ENCODE measurements at regions not wholly inside any gene's neighbourhood (a gene's known extent, or its start where the extent isn't known, plus 50 kb on each side); places are given as distances from the start of the nearest gene placed in this dataset.

DNA sequence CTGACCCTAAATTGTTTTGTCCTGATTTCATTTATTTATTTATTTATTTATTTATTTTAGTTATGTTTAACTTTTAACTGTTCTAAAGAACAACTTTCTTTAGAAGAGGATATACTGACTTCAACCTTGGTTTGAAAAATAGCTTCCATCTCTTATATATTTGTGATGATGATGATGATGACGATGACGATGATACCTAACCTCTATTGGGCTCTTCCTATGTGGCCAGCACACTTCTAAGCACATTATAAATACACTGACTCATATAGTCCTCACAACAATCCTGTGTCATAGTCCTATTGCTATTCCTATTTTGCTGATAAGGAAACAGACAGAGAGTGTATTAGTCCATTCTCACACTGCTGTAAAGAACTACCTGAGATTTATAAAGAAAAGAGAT is 162.9 kb upstream of the KIAA1217 start:
- TF ChIP-seq, protein P1, sequence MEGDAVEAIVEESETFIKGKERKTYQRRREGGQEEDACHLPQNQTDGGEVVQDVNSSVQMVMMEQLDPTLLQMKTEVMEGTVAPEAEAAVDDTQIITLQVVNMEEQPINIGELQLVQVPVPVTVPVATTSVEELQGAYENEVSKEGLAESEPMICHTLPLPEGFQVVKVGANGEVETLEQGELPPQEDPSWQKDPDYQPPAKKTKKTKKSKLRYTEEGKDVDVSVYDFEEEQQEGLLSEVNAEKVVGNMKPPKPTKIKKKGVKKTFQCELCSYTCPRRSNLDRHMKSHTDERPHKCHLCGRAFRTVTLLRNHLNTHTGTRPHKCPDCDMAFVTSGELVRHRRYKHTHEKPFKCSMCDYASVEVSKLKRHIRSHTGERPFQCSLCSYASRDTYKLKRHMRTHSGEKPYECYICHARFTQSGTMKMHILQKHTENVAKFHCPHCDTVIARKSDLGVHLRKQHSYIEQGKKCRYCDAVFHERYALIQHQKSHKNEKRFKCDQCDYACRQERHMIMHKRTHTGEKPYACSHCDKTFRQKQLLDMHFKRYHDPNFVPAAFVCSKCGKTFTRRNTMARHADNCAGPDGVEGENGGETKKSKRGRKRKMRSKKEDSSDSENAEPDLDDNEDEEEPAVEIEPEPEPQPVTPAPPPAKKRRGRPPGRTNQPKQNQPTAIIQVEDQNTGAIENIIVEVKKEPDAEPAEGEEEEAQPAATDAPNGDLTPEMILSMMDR (IDR thresholded peaks at IDR 0.05), result no peak
- no peak for TF ChIP-seq POLR2AphosphoS5 (IDR thresholded peaks at IDR 0.05)
- TF ChIP-seq POLR2A (IDR thresholded peaks at IDR 0.05), result no peak
